ENCODE measurements at regions not wholly inside any gene's neighbourhood (a gene's known extent, or its start where the extent isn't known, plus 50 kb on each side); places are given as distances from the start of the nearest gene placed in this dataset.

DNA sequence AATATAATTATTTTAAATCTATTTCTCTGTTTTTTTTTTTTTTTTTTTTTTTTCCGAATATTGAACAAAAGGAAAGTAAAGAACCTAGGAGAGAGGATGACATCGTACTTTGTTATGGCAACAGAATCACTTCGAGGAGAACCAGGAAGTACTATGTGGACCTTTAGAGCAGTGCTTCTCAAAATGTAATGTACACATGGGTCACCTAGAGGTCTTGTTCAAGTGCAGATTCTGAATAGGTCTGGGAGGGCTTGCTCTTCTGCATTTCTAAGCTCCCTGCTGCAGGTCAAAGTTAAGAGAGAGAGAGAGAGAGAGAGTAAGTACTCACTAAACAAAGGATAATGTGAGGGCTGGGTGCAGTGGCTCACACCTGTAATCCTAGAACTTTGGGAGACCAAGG, 419.5 kb upstream of the TENM4 start:
- TF ChIP-seq, protein P1, sequence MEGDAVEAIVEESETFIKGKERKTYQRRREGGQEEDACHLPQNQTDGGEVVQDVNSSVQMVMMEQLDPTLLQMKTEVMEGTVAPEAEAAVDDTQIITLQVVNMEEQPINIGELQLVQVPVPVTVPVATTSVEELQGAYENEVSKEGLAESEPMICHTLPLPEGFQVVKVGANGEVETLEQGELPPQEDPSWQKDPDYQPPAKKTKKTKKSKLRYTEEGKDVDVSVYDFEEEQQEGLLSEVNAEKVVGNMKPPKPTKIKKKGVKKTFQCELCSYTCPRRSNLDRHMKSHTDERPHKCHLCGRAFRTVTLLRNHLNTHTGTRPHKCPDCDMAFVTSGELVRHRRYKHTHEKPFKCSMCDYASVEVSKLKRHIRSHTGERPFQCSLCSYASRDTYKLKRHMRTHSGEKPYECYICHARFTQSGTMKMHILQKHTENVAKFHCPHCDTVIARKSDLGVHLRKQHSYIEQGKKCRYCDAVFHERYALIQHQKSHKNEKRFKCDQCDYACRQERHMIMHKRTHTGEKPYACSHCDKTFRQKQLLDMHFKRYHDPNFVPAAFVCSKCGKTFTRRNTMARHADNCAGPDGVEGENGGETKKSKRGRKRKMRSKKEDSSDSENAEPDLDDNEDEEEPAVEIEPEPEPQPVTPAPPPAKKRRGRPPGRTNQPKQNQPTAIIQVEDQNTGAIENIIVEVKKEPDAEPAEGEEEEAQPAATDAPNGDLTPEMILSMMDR (conservative IDR thresholded peaks at IDR 0.05; ENCODE audit: low read depth, low read length), result no peak
- TF ChIP-seq EZH2 (IDR thresholded peaks at IDR 0.05; ENCODE audit: low read length, unreplicated experiment), result no peak

All from PC-3 (cell line).